ENCODE measurements at regions not wholly inside any gene's neighbourhood (a gene's known extent, or its start where the extent isn't known, plus 50 kb on each side); places are given as distances from the start of the nearest gene placed in this dataset.

- no peaks in the 10 kb centered on the region for H3K4me1 Mint-ChIP-seq
- Histone ChIP-seq H3K4me1 (ENCODE audit: control insufficient read depth in 1 of 2, insufficient read depth in 2 of 2, low read length in 2 of 2) (no peaks in the 10 kb centered on the region), H3K27me3 (ENCODE audit: control insufficient read depth in 2 of 2, insufficient read depth in 2 of 2, low read length in 2 of 2) (no peaks in the 10 kb centered on the region), H3K4me2 (replicated peaks; ENCODE audit: extremely low read depth, low read length, poor library complexity, severe bottlenecking) (no peak overlapping the region), H3K4me3 (replicated peaks in 1 of 3; ENCODE audit: low read depth in 2 of 3, low read length in 3 of 3) (no peak overlapping the region), H3K9ac (ENCODE audit: insufficient read depth, low read length, poor library complexity, severe bottlenecking) (no peak overlapping the region), H3K9me3 (replicated peaks in 1 of 2; ENCODE audit: control insufficient read depth in 1 of 2, insufficient read depth in 1 of 2, low read length in 2 of 2) (no peaks in the 10 kb centered on the region), H3K27ac (ENCODE audit: low read depth in 1 of 2, low read length in 2 of 2) (no peak overlapping the region), H3K36me3 (replicated peaks in 1 of 2; ENCODE audit: control insufficient read depth in 1 of 2, insufficient read depth in 2 of 2, low read length in 2 of 2) (no peaks in the 10 kb centered on the region), H2AFZ (ENCODE audit: insufficient read depth, low read depth, low read length, poor library complexity, severe bottlenecking) (no peak overlapping the region), H3K79me2 (ENCODE audit: insufficient read depth, low read length) (no peaks in the 10 kb centered on the region), H4K20me1 (ENCODE audit: insufficient read depth, low read length) (no peaks in the 10 kb centered on the region)
- no peak overlapping the region for H3K4me3 Mint-ChIP-seq
- no peak for TF ChIP-seq CTCF (IDR thresholded peaks at IDR 0.05)
- no peak for DNase-seq
- WGBS (ENCODE audit: insufficient coverage): 88% methylated on average over 3 of the region's 3 CpGs
- no peaks in the 10 kb centered on the region for H3K36me3 Mint-ChIP-seq
- H3K27ac Mint-ChIP-seq: no peak overlapping the region
- H3K9me3 Mint-ChIP-seq: peaks cover 0 to 11% (median 5%) of the 10 kb centered on the region in 7 donors
- peaks cover 0 to 2% (median 1%) of the 10 kb centered on the region in 3 donors for H3K27me3 Mint-ChIP-seq (ENCODE audit: low read depth in 3 of 3)
- intact Hi-C loops (cut with micrococcal nuclease): no loop called here
Observed at GRCh38 chr18:70705831-70706416, 417.1 kb downstream of the SOCS6 start.

GRCh38 chr18:70700496-70700895 is 411.7 kb downstream of the SOCS6 start:
- intact Hi-C loops (cut with micrococcal nuclease): no loop called here
- H3K36me3 Mint-ChIP-seq: no peaks in the 10 kb centered on the region
- no peak for DNase-seq
- peaks cover 0 to 2% (median 1%) of the 10 kb centered on the region in 3 donors for H3K27me3 Mint-ChIP-seq (ENCODE audit: low read depth in 3 of 3)
- no peak overlapping the region for H2AFZ ChIP-seq (ENCODE audit: insufficient read depth, low read depth, low read length, poor library complexity, severe bottlenecking)
- H3K27ac ChIP-seq (ENCODE audit: low read depth in 1 of 2, low read length in 2 of 2): no peak overlapping the region
- no peak overlapping the region for H3K4me3 Mint-ChIP-seq
- no peak overlapping the region for H3K4me3 ChIP-seq (replicated peaks in 1 of 3; ENCODE audit: low read depth in 2 of 3, low read length in 3 of 3)
- TF ChIP-seq CTCF (IDR thresholded peaks at IDR 0.05): no peak
- H3K36me3 ChIP-seq (replicated peaks in 1 of 2; ENCODE audit: control insufficient read depth in 1 of 2, insufficient read depth in 2 of 2, low read length in 2 of 2): no peaks in the 10 kb centered on the region
- no peak overlapping the region for H3K9ac ChIP-seq (ENCODE audit: insufficient read depth, low read length, poor library complexity, severe bottlenecking)
- no peak overlapping the region for H3K4me2 ChIP-seq (replicated peaks; ENCODE audit: extremely low read depth, low read length, poor library complexity, severe bottlenecking)
- H3K27ac Mint-ChIP-seq: no peak overlapping the region
- H3K79me2 ChIP-seq (ENCODE audit: insufficient read depth, low read length): no peaks in the 10 kb centered on the region
- H3K9me3 ChIP-seq (replicated peaks in 1 of 2; ENCODE audit: control insufficient read depth in 1 of 2, insufficient read depth in 1 of 2, low read length in 2 of 2): no peaks in the 10 kb centered on the region
- H3K4me1 ChIP-seq (ENCODE audit: control insufficient read depth in 1 of 2, insufficient read depth in 2 of 2, low read length in 2 of 2): no peaks in the 10 kb centered on the region
- no peaks in the 10 kb centered on the region for H3K4me1 Mint-ChIP-seq
- peaks cover 4 to 14% (median 7%) of the 10 kb centered on the region in 7 donors for H3K9me3 Mint-ChIP-seq
- H4K20me1 ChIP-seq (ENCODE audit: insufficient read depth, low read length): no peaks in the 10 kb centered on the region
- H3K27me3 ChIP-seq (ENCODE audit: control insufficient read depth in 2 of 2, insufficient read depth in 2 of 2, low read length in 2 of 2): no peaks in the 10 kb centered on the region

Data from CD14-positive monocyte (primary cell).